Posterior vena cava (tissue), 2 donors: ENCODE measurements at regions not wholly inside any gene's neighbourhood (a gene's known extent, or its start where the extent isn't known, plus 50 kb on each side); places are given as distances from the start of the nearest gene placed in this dataset.

Experiments used
- DNase-seq: peaks from one replicate; pipeline ENCODE4 v3.0.0-alpha.2; 2020; ENCODE audit warnings: low spot score
- intact Hi-C, 2 donors: fragments of 100-400 bp; cut with DNase I; formaldehyde crosslinking; loops; one replicate each; pipeline versions ENCODE4 v1.14.1 to v1.14.2; 2022 to 2023
- donor health status: DM: yes; HTN: yes; CAD: no.
- donor health status: DM: yes; HTN: yes; CAD: no.

DNA sequence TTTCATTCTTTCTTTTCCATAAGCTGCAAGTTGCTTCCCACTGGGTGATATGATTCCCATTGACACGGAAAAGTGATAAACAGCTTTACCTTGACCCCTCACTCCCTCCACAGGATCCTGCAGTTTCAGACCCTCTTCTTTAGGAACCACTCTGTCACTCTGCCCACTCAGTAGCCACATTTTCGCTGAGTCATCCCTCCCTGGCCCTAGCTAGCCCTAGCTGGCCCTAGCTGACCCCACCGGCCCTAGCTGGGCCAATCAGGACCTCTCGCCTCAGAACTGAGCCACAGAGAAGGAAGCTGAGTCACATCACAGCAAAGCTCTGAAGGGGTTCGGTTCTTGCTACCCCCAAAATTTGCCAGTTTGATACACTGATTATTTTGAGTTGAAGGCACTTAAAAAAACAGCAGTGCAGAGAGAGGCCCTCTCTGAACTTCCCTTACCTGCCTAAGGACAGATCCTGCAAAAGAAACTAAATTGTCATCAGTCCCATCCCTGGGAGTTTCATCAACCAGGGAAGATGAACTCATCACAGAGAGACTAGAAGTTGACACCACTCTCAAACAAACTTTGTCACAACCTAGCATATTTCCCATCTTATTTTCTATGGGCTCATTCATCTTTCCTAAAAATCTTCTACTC is 233.5 kb upstream of the PROK2 start:
- DNase-seq = no peak
- intact Hi-C loops = no loop called here

DNA sequence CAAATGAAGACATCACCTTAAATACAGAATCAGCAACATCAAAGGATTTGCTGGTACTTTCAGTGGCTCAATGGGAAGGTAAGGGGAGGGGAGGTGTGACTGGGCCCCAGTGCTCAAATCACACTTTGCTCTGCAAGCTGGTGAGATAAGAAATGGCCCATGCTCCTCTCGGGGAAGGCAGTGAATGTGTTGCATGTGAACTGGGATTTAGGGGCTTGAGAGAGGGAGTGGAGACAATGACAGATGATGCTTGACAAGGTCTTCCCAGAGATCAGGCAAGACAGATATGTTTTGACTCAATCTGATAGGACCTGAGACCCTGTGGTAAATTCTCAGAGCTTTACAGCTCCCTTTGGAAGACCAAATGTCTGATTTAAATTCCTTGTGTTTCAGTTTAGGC is 233.0 kb upstream of the PROK2 start:
- intact Hi-C loops = no loop called here
- no peak for DNase-seq

DNA sequence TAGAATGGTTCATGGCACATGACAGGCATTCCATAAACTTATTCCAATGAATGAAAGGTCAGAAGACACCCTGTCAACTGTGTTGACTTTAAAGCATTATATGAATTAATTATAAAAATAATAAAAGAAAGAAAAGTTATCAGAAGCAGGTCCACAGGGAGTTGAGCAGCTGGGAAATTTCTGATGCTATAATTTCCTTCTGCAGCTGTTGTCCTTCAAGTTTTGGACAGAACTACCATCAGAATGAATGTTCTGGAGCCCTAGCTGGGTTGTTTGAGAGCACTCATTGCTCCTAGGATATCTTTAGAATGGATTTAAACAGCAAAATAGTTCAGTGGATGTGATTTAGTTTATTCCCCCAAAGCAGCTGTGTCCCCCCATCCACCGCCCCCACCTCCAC is 232.4 kb upstream of the PROK2 start:
- no peak for DNase-seq
- intact Hi-C loops = no loop called here

DNA sequence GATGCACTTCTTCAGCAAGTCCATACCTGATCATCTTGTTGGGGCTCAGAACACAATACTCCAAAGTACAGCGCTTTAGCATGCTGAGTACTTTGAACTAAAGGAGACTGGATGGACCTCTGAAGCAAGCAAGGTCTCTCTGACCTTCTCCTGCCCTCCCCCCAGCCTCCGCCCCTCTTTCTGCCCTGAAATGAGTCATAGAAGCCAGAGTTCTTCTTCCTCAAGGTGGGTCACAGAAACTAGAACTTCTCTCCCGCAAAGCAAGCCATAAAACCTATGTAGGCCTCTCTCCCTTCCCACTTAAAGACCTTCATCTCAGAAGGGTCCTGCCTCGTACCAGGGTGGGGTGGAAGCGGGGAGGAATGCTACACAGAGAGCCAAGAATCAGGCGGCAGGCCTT is 230.5 kb upstream of the PROK2 start:
- intact Hi-C loops = no loop called here
- DNase-seq = no peak

DNA sequence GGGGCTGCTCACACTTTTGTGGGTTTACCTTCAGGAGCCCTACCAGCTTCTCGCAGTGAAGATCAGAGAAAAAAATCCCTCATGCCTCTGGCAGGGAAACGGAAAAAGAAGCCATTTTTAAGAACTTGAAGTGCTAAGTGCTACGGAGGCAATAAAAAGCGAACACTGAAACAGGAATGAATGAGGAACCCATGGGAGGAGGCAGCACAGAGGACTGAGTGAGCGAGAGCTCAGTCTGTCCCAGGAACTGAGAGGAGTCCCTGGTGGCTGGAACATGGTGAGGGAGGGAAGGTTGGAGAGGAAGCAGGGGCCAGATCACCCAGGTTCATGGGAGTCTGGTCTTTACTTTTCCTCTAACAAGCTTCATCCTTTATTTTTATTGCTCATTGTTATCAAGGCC is 228.1 kb upstream of the PROK2 start:
- intact Hi-C loops = no loop called here

DNA sequence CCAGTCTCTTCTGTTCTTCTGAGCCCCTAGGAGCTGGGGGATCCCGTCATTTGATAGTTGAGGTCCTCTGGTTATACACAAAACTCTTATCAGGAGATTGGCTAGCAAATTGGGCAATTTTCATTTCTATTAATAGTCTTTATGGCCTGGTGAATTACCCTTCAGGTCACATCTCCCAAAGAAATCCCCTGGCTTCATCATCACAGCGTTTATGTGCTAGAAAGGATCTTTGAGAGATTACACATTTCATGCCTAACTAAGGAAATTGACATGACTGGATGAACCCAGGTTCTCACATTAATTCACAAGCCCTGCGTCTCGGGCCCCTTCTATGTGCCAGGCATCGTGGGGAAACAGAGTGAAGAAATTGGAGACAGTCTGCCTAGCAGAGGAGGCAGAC is 227.4 kb upstream of the PROK2 start:
- no peak for DNase-seq
- intact Hi-C loops = no loop called here

More for the DNA sequence above, 228.1 kb upstream of the PROK2 start:
- no peak for DNase-seq

DNA sequence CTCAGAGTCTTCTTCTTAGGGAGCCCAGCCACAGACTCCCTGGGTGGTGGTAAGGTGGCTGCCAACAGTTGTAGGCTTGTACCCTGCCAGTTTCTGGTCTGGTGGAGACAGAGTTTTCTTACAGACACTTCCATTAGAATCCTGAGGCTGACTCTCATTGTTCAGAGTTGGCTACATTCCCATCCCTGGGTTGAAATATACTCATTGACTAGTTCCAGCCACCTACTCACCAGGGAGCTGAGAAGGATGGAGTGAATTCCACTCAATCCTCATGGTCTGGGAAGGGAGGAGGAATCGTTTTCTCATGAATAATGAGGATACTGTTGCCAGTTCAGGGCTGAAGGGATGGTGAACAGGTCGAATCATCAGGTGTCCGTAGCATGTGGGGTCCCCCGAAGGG is 226.5 kb upstream of the PROK2 start:
- intact Hi-C loops = no loop called here
- no peak for DNase-seq

DNA sequence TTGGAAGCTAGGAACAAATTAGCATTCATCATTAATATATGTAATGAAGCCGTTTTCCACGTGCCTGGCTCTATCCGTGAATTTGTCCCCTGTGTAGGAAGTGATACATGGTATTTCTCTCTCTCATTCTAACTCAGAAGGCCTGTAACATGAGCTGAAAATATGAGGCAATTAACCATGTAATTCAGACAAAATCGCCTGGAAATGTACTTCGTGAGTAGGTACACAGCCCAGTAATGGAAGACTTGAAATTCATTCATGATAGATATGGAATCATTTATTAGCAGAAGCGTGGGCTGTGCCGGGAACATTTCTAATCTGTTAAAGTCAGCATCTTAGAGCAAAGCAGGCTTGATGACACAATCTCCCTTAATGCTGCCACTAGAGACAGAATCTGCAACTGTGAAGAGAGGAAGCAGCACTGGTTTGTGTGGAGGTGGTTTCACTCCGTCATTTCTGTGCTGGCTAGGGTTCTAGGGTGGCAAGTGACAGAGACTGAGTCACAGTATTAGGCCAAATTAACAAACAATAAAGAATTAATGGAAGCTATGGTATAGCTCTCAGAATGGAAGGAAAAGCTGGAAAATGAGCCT is 225.0 kb upstream of the PROK2 start:
- intact Hi-C loops = no loop called here
- no peak for DNase-seq

DNA sequence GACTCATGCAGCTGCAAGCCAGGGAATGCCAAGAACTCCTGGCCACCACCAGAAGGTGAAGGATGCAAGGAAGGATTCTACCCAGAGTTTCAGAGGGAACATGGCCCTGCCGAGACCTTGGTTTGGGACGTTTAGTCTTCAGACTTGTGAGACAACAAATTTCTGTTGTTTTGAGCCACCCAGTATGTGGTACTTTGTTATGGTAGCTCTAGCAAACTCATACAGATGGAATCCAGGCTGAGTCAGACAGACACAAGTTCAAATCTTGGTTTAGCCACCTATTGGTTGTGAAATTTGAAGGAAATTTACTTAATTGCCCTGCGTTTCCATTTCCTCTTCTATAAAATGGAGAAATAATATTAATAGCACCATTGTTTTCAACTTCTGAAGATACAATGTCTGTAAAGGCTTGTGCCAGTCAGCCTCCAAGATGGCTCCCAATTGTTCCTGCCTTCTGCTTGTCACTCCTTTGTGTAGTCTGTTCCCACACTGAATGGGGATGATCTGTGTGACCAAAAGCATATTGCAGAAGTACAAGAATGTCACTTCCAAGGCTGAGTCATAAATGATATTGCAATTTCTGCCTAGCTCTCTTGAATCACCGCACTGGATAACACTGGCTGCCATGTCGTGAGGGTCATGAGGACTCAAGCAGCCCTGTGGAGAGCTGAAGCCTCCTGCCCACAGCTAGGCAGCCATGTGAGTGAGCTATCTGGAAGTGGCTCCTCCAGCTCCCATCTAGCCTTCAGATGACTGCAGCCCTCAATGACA is 223.5 kb upstream of the PROK2 start:
- no peak for DNase-seq
- intact Hi-C loops = no loop called here

DNA sequence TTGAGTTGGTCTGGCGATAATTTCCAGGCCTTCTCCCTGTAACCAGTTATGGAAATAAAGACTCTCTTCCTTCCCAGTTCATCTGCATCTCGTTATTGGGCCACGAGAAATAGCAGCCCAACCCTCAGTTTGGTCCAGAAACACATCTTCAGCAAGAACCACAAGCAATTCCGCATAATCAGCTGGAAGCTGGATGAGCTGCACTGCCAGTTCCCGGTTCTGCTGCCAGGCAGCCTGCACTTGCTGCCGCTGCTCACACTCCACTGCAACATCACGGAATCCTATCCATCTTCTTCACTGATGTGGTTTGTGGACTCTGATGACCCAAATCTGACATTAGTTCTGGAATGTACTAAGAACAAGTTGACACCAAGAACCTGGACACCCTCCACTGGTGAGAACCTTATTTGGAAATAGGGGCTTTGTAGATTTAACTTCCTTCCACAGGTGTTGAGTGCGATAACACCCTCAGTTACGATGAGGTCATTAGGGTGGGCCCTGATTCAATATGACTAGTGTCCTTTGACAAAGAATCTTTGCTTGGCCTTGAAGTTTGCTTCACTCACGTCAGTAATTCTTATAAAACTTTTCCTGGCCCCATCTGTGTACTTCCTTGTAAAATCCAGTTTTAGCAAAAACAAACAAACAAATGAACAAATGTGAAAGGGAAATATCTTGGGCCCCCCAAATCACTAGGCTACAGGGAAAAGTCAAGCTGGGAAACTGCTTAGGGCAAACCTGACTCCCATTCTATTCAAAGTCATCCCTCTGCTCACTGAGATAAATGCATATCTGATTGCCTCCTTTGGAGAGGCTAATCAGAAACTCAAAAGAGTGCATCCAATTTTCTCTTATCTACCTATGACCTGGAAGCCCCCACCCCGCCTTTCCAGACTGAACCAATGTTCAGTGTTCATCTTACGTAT is 221.9 kb upstream of the PROK2 start:
- DNase-seq = no peak
- intact Hi-C loops = no loop called here

DNA sequence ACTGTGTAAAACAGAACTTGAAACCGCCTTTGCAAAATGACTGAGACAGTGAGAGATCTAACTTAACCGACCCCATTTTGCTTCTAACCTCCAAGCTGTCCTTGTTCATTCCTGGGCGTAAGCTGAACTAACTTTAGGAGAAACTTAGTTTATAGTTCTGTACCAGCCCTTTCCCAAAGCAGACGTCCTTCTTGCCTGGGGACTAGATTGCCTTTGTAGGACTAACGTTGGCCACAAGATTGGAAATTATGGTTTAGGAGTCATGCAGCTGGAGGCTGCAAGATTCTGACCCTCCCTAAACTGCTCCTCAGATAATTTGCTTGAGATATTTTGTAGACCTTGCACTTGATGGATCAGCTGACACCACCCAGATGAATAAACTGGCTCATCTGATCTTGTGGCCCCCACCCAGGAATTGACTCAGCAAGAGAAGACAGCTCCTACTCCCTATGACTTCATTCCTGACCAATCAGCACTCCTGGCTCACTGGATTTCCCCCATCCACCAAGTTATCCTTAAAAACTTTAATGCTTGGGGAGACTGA is 219.9 kb upstream of the PROK2 start:
- DNase-seq = no peak
- intact Hi-C loops = no loop called here

DNA sequence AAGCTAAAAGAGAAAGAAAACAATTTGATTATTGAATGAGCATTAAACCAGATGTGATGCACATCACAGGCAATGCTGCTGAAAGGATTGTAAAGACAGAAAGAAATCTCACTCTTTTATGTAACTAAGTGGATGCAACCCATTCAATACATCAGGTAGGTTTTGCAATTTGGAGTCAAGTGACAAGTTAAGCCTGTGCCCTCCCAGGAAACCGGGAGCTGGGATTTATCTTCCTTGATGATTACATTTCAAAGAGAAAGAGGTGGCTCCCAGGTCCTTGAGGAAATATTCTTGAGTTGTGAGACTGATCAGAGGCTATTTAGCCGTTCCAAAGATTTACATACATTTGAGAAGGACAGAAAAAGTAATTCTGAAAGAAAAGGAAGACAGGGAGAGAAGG is 219.0 kb upstream of the PROK2 start:
- DNase-seq = no peak
- intact Hi-C loops = no loop called here

DNA sequence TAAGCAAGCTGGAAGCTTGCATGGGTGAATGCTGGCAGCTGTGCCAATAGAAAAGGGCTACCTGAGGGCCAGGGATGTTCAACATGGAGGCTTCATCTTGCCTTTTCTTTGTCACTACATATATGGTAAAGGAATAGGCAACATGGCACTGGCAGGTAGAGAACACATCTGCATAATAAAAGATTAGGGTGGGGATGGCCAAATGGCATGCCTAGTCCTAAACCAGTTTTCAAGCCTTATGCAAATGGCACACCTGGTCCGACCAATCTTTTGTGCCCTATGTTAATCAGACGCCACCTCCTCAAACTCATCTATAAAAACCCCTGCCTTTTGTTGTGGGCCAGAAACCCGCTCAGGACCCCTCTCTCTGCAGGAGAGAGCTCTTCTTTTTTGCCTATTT is 216.8 kb upstream of the PROK2 start:
- no peak for DNase-seq
- intact Hi-C loops = no loop called here

DNA sequence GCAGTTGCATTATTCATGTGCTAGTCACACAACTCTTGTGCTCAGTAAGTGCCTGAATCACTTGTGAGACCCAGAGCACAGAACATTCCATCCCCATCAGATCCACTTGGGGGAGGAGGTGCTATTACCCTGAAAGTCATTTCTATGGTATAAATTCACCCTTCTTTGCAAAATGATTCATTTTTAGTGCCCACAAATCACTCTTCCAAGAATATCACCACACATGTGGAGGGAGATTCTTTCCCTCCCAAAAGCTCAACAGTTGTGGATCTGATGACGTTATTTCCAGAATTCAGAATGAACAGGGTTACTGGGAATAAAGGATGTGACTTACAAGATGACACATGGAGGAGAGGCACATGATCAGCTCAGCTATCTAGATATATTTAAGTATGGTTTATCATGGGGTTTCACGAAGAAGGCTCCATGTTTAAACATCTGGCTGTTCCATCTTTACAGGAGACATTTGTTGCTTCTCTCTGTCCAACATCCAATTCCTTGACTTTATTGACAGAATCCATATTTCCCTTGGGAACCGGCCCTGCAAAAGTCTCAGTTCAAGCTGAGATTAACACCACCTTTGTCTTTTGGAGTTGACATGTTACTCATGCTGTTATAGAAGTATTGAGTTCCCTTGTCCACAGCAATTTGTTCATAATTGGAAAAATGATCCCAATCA is 214.2 kb upstream of the PROK2 start:
- DNase-seq = no peak
- intact Hi-C loops = no loop called here

DNA sequence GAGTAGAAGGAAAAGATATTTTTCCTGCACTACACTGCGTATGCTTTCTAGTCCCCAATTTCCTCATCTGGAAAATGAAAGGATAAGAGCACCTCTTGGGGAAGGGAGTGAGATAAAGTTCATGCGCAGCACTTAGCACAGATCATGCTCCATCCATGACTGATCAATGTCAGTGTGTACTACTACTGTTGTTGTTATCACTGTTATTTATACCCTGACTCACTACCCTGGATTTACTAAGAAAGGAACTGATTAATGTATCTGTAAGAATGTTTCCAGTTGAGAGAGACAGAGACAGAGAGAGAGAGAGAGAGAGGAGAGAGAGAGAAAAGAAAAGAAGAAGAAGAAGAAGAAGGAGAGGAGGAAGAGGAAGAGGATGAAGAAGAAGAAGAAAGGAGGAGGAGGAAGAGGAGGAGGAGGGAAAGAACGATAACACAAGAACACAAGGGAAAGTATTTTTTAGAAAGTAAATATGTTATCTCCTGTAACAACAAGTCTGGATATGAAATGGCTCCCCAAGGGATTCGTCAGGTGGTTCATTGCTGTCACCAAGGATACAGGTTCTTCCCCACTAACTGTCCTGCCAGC is 212.2 kb upstream of the PROK2 start:
- no peak for DNase-seq
- intact Hi-C loops = no loop called here

DNA sequence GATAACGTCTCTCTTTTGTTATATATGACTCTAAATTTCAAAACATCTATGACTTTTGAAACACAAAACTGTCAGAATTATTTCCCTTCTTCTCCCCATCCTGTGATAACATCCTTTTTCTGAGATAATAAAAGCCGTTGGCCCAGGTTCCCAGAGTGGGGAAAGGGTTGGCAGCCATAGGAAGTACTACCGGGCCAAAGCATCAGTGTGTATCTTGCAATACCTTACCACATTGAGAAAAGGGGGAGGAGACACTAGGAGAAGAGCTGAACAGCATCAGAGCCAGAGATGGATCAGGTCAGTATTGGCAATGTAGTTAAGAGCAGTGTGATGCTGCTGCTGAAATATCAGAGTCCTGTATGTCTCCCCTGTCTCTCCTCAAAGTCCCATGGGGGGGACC is 210.0 kb upstream of the PROK2 start:
- intact Hi-C loops = no loop called here
- DNase-seq = no peak

DNA sequence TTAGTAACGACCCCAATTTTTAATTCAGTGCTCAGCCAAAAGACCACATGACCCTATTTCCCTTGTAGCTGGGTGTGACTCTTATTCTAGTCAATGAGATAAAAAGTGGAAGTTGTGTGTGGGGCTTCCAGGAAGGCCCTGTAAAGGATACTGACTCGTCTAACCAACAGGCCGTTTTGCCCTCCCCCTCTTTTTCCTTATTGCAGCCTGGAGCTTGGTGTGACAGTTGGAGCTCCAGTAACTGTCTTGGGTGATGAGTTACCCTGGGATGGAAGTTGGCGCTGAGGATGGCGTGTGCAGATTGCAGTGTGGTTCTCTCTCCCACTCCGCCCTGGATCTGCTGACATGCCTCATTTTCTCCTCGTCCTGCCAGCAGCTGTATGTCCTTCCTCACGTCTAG is 209.3 kb upstream of the PROK2 start:
- DNase-seq = no peak

DNA sequence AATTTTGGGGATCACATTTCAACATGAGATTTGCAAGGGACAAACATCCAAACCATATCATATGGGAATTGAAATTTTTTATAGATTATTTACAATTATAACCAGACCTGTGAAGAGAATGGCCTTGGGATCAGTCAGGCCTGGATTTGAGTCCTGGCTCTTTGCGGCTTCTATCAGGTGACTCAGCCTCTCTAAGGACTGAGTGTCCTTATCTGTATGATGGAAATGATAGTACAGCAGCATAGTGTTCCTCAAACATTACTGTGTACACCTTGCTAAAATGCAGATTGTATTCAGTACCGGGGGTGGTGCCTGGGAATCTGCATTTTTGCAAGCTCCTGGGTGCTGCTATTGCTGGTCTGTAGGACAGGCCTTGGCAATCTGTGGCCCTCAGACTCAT is 206.7 kb upstream of the PROK2 start:
- intact Hi-C loops = no loop called here
- no peak for DNase-seq

More for the DNA sequence above, 209.3 kb upstream of the PROK2 start:
- intact Hi-C loops = no loop called here

DNA sequence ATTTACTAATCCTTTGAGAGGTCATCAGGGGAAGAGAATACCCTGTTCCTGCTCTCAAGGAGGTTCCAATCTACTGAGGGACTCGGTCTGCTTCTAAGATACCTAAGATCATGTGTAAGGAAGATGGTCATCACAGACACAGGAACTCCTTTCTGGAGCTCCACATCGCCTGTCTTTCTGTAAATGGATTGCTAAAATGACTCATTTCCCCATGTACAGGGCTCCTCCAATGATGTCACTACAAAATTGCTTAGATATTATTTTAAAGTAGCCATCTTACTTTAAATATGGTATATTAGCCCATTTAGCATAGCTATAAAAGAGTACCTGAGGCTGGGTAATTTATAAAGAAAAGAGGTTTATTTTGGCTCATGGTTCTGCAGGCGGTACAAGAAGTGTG is 206.1 kb upstream of the PROK2 start:
- intact Hi-C loops = no loop called here
- no peak for DNase-seq
